ENCODE measurements at regions not wholly inside any gene's neighbourhood (a gene's known extent, or its start where the extent isn't known, plus 50 kb on each side); places are given as distances from the start of the nearest gene placed in this dataset.

DNA sequence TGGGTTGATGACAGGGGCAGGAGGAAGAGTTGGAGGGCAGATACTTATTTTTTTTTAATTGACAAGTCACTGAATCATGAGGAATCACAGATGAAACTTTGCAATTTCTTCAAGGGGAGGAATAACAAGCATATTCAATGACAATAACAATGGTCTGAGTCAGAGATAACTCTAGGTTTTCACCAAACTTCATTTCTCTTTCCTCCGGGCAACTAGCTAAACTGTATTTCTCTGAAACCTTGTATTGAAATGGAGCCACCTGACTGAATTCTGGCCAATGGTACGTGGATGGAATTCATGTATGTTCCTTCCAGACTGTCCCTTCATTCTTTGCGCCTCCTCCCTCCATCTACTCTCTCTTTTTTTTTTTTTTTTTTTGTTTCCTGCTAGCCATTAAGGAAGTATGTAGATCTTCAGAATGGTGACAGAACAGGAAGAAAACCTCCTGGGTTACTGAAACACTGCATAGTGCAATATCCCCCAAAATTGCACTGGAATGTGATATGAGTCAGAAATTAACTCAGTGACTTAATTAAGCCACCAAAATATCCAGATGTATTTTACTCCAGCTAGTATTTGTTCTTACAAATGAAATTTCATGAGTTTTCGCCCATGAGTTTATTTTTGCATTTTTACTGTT is 495.4 kb downstream of the OTOL1 start:
- Histone ChIP-seq H3K9me3 (ENCODE audit: control insufficient read depth, low read length) (no peaks in the 10 kb centered on the region), H3K27ac (ENCODE audit: low read depth, low read length, severe bottlenecking) (no peak overlapping the region), H3K4me1 (ENCODE audit: control insufficient read depth, insufficient read depth, low read length, poor library complexity, severe bottlenecking) (peaks cover 3% of the 10 kb centered on the region), H3K36me3 (ENCODE audit: control insufficient read depth, insufficient read depth, low read length) (no peaks in the 10 kb centered on the region), H3K4me3 (ENCODE audit: extremely low read depth, insufficient read depth, low read length, poor library complexity, severe bottlenecking) (no peak overlapping the region)
- WGBS, 2 experiments (ENCODE audit: insufficient coverage in 2 of 2) = 100% methylated on average over 1 of the region's 4 CpGs

- Histone ChIP-seq H3K36me3 (ENCODE audit: control insufficient read depth, insufficient read depth, low read length) (no peaks in the 10 kb centered on the region), H3K4me1 (ENCODE audit: control insufficient read depth, insufficient read depth, low read length, poor library complexity, severe bottlenecking) (peaks cover 3% of the 10 kb centered on the region), H3K4me3 (ENCODE audit: extremely low read depth, insufficient read depth, low read length, poor library complexity, severe bottlenecking) (no peak overlapping the region), H3K27ac (ENCODE audit: low read depth, low read length, severe bottlenecking) (no peak overlapping the region), H3K9me3 (ENCODE audit: control insufficient read depth, low read length) (peaks cover 13% of the 10 kb centered on the region)
- no CpG with 5 or more reads among the region's 2 CpGs for WGBS, 2 experiments (ENCODE audit: insufficient coverage in 2 of 2)
Observed at GRCh38 chr3:161999846-162000245, 503.2 kb downstream of the OTOL1 start.

- WGBS, 2 experiments (ENCODE audit: insufficient coverage in 2 of 2) = 83% methylated on average over 1 of the region's 2 CpGs; no CpG with 5 or more reads in 1 of the 2 experiments
- Histone ChIP-seq H3K4me1 (ENCODE audit: control insufficient read depth, insufficient read depth, low read length, poor library complexity, severe bottlenecking) (no peaks in the 10 kb centered on the region), H3K9me3 (ENCODE audit: control insufficient read depth, low read length) (no peaks in the 10 kb centered on the region), H3K4me3 (ENCODE audit: extremely low read depth, insufficient read depth, low read length, poor library complexity, severe bottlenecking) (no peak overlapping the region), H3K27ac (ENCODE audit: low read depth, low read length, severe bottlenecking) (no peak overlapping the region), H3K36me3 (ENCODE audit: control insufficient read depth, insufficient read depth, low read length) (no peaks in the 10 kb centered on the region)
Observed at GRCh38 chr3:162007722-162008121, 511.1 kb downstream of the OTOL1 start.

GRCh38 chr3:162012633-162013032 is 516.0 kb downstream of the OTOL1 start:
- no peaks in the 10 kb centered on the region for H3K36me3 ChIP-seq (ENCODE audit: control insufficient read depth, insufficient read depth, low read length)
- H3K27ac ChIP-seq (ENCODE audit: low read depth, low read length, severe bottlenecking) = no peak overlapping the region
- H3K9me3 ChIP-seq (ENCODE audit: control insufficient read depth, low read length) = no peaks in the 10 kb centered on the region
- no peak overlapping the region for H3K4me3 ChIP-seq (ENCODE audit: extremely low read depth, insufficient read depth, low read length, poor library complexity, severe bottlenecking)
- no peaks in the 10 kb centered on the region for H3K4me1 ChIP-seq (ENCODE audit: control insufficient read depth, insufficient read depth, low read length, poor library complexity, severe bottlenecking)
- WGBS, 2 experiments (ENCODE audit: insufficient coverage in 2 of 2) = no CpG with 5 or more reads among the region's 3 CpGs

DNA sequence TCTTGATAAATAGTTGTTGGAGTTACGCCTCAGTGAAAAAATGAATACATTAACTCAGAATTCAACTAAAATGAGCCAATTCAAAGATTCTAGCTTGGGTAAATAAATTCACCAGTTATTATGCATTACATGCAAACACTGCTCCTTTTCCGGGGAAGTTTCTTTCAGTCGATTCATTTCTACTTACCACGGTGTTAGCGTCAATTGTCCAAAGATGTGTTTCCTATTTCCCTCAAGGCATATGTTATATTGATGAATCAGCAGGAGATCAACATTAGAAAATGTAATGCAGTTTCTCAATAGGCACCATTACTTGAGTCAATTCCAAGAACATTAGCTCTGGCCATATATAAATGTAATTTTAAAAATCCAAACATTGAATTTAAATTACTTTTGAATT is 517.7 kb downstream of the OTOL1 start:
- WGBS, 2 experiments (ENCODE audit: insufficient coverage in 2 of 2) = 100% methylated on average over 1 of the region's 5 CpGs; no CpG with 5 or more reads in 1 of the 2 experiments
- Histone ChIP-seq H3K4me1 (ENCODE audit: control insufficient read depth, insufficient read depth, low read length, poor library complexity, severe bottlenecking) (no peaks in the 10 kb centered on the region), H3K27ac (ENCODE audit: low read depth, low read length, severe bottlenecking) (no peak overlapping the region), H3K9me3 (ENCODE audit: control insufficient read depth, low read length) (no peaks in the 10 kb centered on the region), H3K4me3 (ENCODE audit: extremely low read depth, insufficient read depth, low read length, poor library complexity, severe bottlenecking) (no peak overlapping the region), H3K36me3 (ENCODE audit: control insufficient read depth, insufficient read depth, low read length) (no peaks in the 10 kb centered on the region)

DNA sequence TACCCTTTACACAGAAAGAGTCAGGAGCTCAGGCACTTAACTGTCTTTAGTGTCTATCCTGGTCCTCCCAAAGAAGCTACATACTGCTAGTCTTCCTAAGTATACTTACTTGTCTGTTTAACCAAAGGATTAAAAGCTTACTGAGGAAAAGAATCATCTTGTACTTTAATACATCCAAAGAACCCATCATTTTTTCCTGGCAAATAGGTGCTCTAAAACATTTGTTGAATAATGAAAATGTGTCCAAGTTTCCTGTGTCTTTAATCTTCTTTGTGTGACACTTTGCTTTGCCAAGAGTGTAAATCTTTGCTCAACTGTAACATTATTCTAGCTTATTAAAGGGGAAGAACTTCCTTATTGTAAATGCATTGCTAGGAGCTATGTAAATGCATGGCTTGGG is 519.2 kb downstream of the OTOL1 start:
- H3K9me3 ChIP-seq (ENCODE audit: control insufficient read depth, low read length) = no peaks in the 10 kb centered on the region
- H3K4me3 ChIP-seq (ENCODE audit: extremely low read depth, insufficient read depth, low read length, poor library complexity, severe bottlenecking) = no peak overlapping the region
- H3K4me1 ChIP-seq (ENCODE audit: control insufficient read depth, insufficient read depth, low read length, poor library complexity, severe bottlenecking) = no peaks in the 10 kb centered on the region
- no peaks in the 10 kb centered on the region for H3K36me3 ChIP-seq (ENCODE audit: control insufficient read depth, insufficient read depth, low read length)
- H3K27ac ChIP-seq (ENCODE audit: low read depth, low read length, severe bottlenecking) = no peak overlapping the region

GRCh38 chr3:162019817-162020216 is 523.2 kb downstream of the OTOL1 start:
- H3K36me3 ChIP-seq (ENCODE audit: control insufficient read depth, insufficient read depth, low read length) = no peaks in the 10 kb centered on the region
- no peak overlapping the region for H3K27ac ChIP-seq (ENCODE audit: low read depth, low read length, severe bottlenecking)
- WGBS, 2 experiments (ENCODE audit: insufficient coverage in 2 of 2) = 80% methylated on average over 1 of the region's 1 CpG; no CpG with 5 or more reads in 1 of the 2 experiments
- H3K9me3 ChIP-seq (ENCODE audit: control insufficient read depth, low read length) = no peaks in the 10 kb centered on the region
- H3K4me3 ChIP-seq (ENCODE audit: extremely low read depth, insufficient read depth, low read length, poor library complexity, severe bottlenecking) = no peak overlapping the region
- no peaks in the 10 kb centered on the region for H3K4me1 ChIP-seq (ENCODE audit: control insufficient read depth, insufficient read depth, low read length, poor library complexity, severe bottlenecking)

DNA sequence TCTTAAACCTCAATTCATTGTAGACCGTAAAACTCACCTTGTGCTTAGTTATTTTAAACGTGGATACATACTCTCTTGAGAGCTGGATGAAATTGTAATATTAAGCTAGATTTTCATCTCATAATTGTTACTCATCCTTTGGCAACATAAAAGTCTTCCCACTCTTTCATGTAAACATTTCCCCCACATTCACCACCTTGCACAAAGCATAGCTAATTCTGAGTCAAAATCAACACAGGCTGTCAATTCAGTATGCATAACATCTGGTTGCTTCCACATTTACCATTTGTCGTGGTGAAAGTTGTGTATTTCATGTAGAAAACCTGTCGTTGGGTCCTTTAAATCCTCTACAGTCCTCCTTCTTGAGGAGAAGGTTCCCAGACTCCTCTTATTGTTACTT is 524.6 kb downstream of the OTOL1 start:
- H3K36me3 ChIP-seq (ENCODE audit: control insufficient read depth, insufficient read depth, low read length) = no peaks in the 10 kb centered on the region
- no CpG with 5 or more reads among the region's 4 CpGs for WGBS, 2 experiments (ENCODE audit: insufficient coverage in 2 of 2)
- H3K9me3 ChIP-seq (ENCODE audit: control insufficient read depth, low read length) = no peaks in the 10 kb centered on the region
- H3K27ac ChIP-seq (ENCODE audit: low read depth, low read length, severe bottlenecking) = no peak overlapping the region
- H3K4me1 ChIP-seq (ENCODE audit: control insufficient read depth, insufficient read depth, low read length, poor library complexity, severe bottlenecking) = no peaks in the 10 kb centered on the region
- no peak overlapping the region for H3K4me3 ChIP-seq (ENCODE audit: extremely low read depth, insufficient read depth, low read length, poor library complexity, severe bottlenecking)

DNA sequence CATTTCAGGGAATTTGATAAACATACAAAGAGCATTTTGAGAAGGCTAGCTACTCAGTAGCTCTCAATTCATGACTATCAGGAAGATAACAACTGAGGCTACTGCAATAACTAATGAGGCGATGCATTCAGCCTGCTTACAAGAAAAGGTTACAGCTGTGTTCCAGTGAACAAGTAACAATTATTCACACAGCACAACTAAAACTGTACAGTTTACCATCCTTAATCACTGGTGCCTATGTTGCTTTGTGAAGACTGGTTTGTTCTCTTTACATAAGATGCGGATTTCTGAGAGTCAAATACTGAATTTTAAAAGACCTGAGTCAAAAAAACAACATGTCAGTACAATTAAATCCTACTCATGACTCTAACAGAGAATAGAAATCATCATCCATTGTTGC is 526.3 kb downstream of the OTOL1 start:
- H3K4me3 ChIP-seq (ENCODE audit: extremely low read depth, insufficient read depth, low read length, poor library complexity, severe bottlenecking) = no peak overlapping the region
- WGBS, 2 experiments (ENCODE audit: insufficient coverage in 2 of 2) = 78% methylated on average over 2 of the region's 2 CpGs; no CpG with 5 or more reads in 1 of the 2 experiments

GRCh38 chr3:162029736-162030135 is 533.1 kb downstream of the OTOL1 start:
- Histone ChIP-seq H3K27ac (ENCODE audit: low read depth, low read length, severe bottlenecking) (no peak overlapping the region), H3K36me3 (ENCODE audit: control insufficient read depth, insufficient read depth, low read length) (no peaks in the 10 kb centered on the region), H3K4me1 (ENCODE audit: control insufficient read depth, insufficient read depth, low read length, poor library complexity, severe bottlenecking) (no peaks in the 10 kb centered on the region), H3K9me3 (ENCODE audit: control insufficient read depth, low read length) (no peaks in the 10 kb centered on the region), H3K4me3 (ENCODE audit: extremely low read depth, insufficient read depth, low read length, poor library complexity, severe bottlenecking) (no peak overlapping the region)
- WGBS, 2 experiments (ENCODE audit: insufficient coverage in 2 of 2) = no CpG with 5 or more reads among the region's 3 CpGs

More for the DNA sequence above, 526.3 kb downstream of the OTOL1 start:
- no peak overlapping the region for H3K27ac ChIP-seq (ENCODE audit: low read depth, low read length, severe bottlenecking)
- no peaks in the 10 kb centered on the region for H3K9me3 ChIP-seq (ENCODE audit: control insufficient read depth, low read length)
- no peaks in the 10 kb centered on the region for H3K4me1 ChIP-seq (ENCODE audit: control insufficient read depth, insufficient read depth, low read length, poor library complexity, severe bottlenecking)
- H3K36me3 ChIP-seq (ENCODE audit: control insufficient read depth, insufficient read depth, low read length) = no peaks in the 10 kb centered on the region

GRCh38 chr3:162034368-162034767 is 537.8 kb downstream of the OTOL1 start:
- Histone ChIP-seq H3K27ac (ENCODE audit: low read depth, low read length, severe bottlenecking) (no peak overlapping the region), H3K4me1 (ENCODE audit: control insufficient read depth, insufficient read depth, low read length, poor library complexity, severe bottlenecking) (no peaks in the 10 kb centered on the region)
- WGBS, 2 experiments (ENCODE audit: insufficient coverage in 2 of 2) = 75 to 80% methylated on average over 1 to 2 of the region's 2 CpGs

More at GRCh38 chr3:162034368-162034767, 537.8 kb downstream of the OTOL1 start:
- no peaks in the 10 kb centered on the region for H3K36me3 ChIP-seq (ENCODE audit: control insufficient read depth, insufficient read depth, low read length)
- H3K4me3 ChIP-seq (ENCODE audit: extremely low read depth, insufficient read depth, low read length, poor library complexity, severe bottlenecking) = no peak overlapping the region
- no peaks in the 10 kb centered on the region for H3K9me3 ChIP-seq (ENCODE audit: control insufficient read depth, low read length)
